ENCODE measurements at regions not wholly inside any gene's neighbourhood (a gene's known extent, or its start where the extent isn't known, plus 50 kb on each side); places are given as distances from the start of the nearest gene placed in this dataset.
"Not testable (repeated sequence)": the region's sequence is repeated elsewhere in the genome, so short reads cannot be mapped to it uniquely, and the experiment has no call there.

- no peak for DNase-seq
These were observed 259.5 kb downstream of the SHOX start for GRCh38 chrX:889966-890651.

- DNase-seq: not testable (repeated sequence)
These were observed 257.1 kb downstream of the SHOX start for GRCh38 chrX:887724-888123.

- no peak for DNase-seq
These were observed 253.0 kb downstream of the SHOX start for GRCh38 chrX:883588-883987.

GRCh38 chrX:879756-880698 is 249.4 kb downstream of the SHOX start:
- DNase-seq: not testable (repeated sequence)

GRCh38 chrX:874061-874460 is 243.5 kb downstream of the SHOX start:
- DNase-seq: no peak

- DNase-seq: no peak
These were observed 242.4 kb downstream of the SHOX start for GRCh38 chrX:873016-873415.

GRCh38 chrX:872090-872489 is 241.5 kb downstream of the SHOX start:
- DNase-seq: no peak

GRCh38 chrX:871626-872025 is 241.0 kb downstream of the SHOX start:
- DNase-seq: no peak

- DNase-seq: no peak
These were observed 237.5 kb downstream of the SHOX start for GRCh38 chrX:867966-868647.

GRCh38 chrX:867502-867901 is 236.9 kb downstream of the SHOX start:
- no peak for DNase-seq

GRCh38 chrX:866441-866990 is 235.9 kb downstream of the SHOX start:
- no peak for DNase-seq

- DNase-seq: no peak
These were observed 234.8 kb downstream of the SHOX start for GRCh38 chrX:865422-865821.

- no peak for DNase-seq
These were observed 231.3 kb downstream of the SHOX start for GRCh38 chrX:861921-862320.

- peak; percentile 89 for DNase-seq
These were observed 230.8 kb downstream of the SHOX start for GRCh38 chrX:861340-861890.

GRCh38 chrX:859329-859728 is 228.7 kb downstream of the SHOX start:
- DNase-seq: no peak

GRCh38 chrX:858542-859078 is 228.0 kb downstream of the SHOX start:
- DNase-seq: no peak

- DNase-seq: peak; percentile 53
These were observed 226.8 kb downstream of the SHOX start for GRCh38 chrX:857376-857775.

GRCh38 chrX:856566-857290 is 226.1 kb downstream of the SHOX start:
- DNase-seq: peak; percentile 85

GRCh38 chrX:853304-853703 is 222.7 kb downstream of the SHOX start:
- no peak for DNase-seq

GRCh38 chrX:850471-850916 is 219.9 kb downstream of the SHOX start:
- peak; percentile 72 for DNase-seq

GRCh38 chrX:848386-848785 is 217.8 kb downstream of the SHOX start:
- DNase-seq: no peak

GRCh38 chrX:843306-843705 is 212.7 kb downstream of the SHOX start:
- DNase-seq: no peak

All from fibroblast of skin of back (primary cell).